ENCODE measurements at regions not wholly inside any gene's neighbourhood (a gene's known extent, or its start where the extent isn't known, plus 50 kb on each side); places are given as distances from the start of the nearest gene placed in this dataset.

DNA sequence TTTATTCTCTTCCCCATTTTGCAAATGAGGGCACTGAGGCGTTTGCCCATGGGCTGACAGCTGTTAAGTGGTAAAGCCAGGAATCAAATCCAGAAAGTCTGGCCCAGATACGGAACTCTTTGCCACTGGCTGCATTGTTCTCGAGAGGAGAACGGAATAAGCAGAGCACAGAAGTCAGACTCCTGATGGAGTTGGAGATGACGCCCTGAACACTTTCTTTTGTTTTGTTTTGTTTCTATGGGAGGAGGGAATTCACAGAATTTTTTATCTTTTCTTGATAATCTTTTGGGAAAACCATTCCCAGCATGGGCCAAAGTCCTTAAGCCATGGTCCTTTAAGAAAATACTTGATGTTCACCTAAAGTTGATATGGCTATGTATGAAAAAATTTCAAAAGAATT, 322.2 kb downstream of the RDH14 start:
- TF ChIP-seq, protein P1, sequence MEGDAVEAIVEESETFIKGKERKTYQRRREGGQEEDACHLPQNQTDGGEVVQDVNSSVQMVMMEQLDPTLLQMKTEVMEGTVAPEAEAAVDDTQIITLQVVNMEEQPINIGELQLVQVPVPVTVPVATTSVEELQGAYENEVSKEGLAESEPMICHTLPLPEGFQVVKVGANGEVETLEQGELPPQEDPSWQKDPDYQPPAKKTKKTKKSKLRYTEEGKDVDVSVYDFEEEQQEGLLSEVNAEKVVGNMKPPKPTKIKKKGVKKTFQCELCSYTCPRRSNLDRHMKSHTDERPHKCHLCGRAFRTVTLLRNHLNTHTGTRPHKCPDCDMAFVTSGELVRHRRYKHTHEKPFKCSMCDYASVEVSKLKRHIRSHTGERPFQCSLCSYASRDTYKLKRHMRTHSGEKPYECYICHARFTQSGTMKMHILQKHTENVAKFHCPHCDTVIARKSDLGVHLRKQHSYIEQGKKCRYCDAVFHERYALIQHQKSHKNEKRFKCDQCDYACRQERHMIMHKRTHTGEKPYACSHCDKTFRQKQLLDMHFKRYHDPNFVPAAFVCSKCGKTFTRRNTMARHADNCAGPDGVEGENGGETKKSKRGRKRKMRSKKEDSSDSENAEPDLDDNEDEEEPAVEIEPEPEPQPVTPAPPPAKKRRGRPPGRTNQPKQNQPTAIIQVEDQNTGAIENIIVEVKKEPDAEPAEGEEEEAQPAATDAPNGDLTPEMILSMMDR (optimal IDR thresholded peaks at IDR 0.05 in 1 of 3, IDR thresholded peaks at IDR 0.05 in 1 of 3, conservative IDR thresholded peaks at IDR 0.05 in 1 of 3; ENCODE audit: extremely low read depth in 1 of 3, insufficient read depth in 2 of 3, low read length in 3 of 3) = no peak
- no peak for TF ChIP-seq EZH2 (IDR thresholded peaks at IDR 0.05; ENCODE audit: low read length)

Measured in keratinocyte (primary cell).